HepG2 (cell line): ENCODE measurements at regions not wholly inside any gene's neighbourhood (a gene's known extent, or its start where the extent isn't known, plus 50 kb on each side); places are given as distances from the start of the nearest gene placed in this dataset.

Experiments used
- ATAC-seq: fragments of 200-7000 bp; cut with Tn5 transposase; 3 replicates; pipeline ENCODE4 v1.9.1; 2020; ENCODE audit warnings: mild to moderate bottlenecking, moderate library complexity
- BruUV-seq: library from RNA; stranded (reverse); fragments of 400-500 nt; replicated peaks from 2 replicates; lab custom pipeline; 2021; lab: Mats Ljungman, UMichigan
- CTCF ChIA-PET: fragments of 300-600 bp; formaldehyde crosslinking; extraction: SDS; loops from one replicate; lab custom pipeline; 2021; ENCODE audit warnings: low total read pairs, inconsistent platforms, low intra/inter-chr PET ratio; lab: Yijun Ruan, JAX
- POLR2A ChIA-PET: fragments of 350-600 bp; sonication (Branson Sonifier 250); formaldehyde crosslinking; loops from one replicate; lab custom pipeline; 2020; ENCODE audit warnings: antibody characterized with exemption, inconsistent platforms; lab: Yijun Ruan, JAX
- DNase-seq: peaks from one replicate; pipeline ENCODE4 v3.0.0-alpha.2; 2015; ENCODE audit warnings: low spot score
- FAIRE-seq: peaks from 3 replicates; lab custom pipeline; 2011; peaks lifted over from hg19 to GRCh38; lab: Jason Lieb, UNC
- H2AFZ ChIP-seq: one replicate; pipeline ENCODE4 v1.6.1; 2011; ENCODE audit warnings: low read length, inconsistent platforms
- H3K27ac ChIP-seq: fragments of 300-600 bp; 3 replicates; pipeline ENCODE4 v1.8.0; 2011; ENCODE audit warnings: mixed run types, mild to moderate bottlenecking, mixed read lengths, low read length, inconsistent platforms; ENCODE audit not compliant: insufficient read depth; ENCODE audit errors: extremely low read length
- H3K27me3 ChIP-seq, 2 experiments: fragments of 200-600 bp in 1 of 2; 2 replicates in 1 of 2; 3 replicates in 1 of 2; pipeline versions ENCODE4 v1.6.0 to v1.8.0; 2011; ENCODE audit warnings: low read length in 2 of 2, mild to moderate bottlenecking in 2 of 2, moderate library complexity in 2 of 2, inconsistent platforms in 1 of 2; ENCODE audit not compliant: insufficient read depth in 2 of 2, control insufficient read depth in 1 of 2
- H3K36me3 ChIP-seq, 2 experiments: fragments of 200-600 bp in 1 of 2; replicated peaks in 1 of 2; 2 replicates in 1 of 2; 3 replicates in 1 of 2; pipeline versions ENCODE4 v1.5.1 to v1.8.0; 2011; ENCODE audit warnings: low read length in 2 of 2, inconsistent platforms in 1 of 2; ENCODE audit not compliant: insufficient read depth in 2 of 2, control insufficient read depth in 1 of 2
- H3K4me1 ChIP-seq: 2 replicates; pipeline ENCODE4 v1.5.1; 2012; ENCODE audit warnings: low read length, inconsistent platforms; ENCODE audit not compliant: insufficient read depth
- H3K4me2 ChIP-seq: 2 replicates; pipeline ENCODE4 v1.6.0; 2011; ENCODE audit warnings: low read depth, low read length, inconsistent platforms
- H3K4me3 ChIP-seq, 3 experiments: fragments of 200-600 bp in 1 of 3; sonication (generic), shearing (Covaris generic) in 1 of 3; replicated peaks in 1 of 3; 2 replicates each; pipeline ENCODE4 v1.5.1; 2011 to 2016; ENCODE audit warnings: low read length in 3 of 3, inconsistent platforms in 2 of 3, low read depth in 2 of 3, mild to moderate bottlenecking in 2 of 3, control low read depth in 1 of 3, mixed read lengths in 1 of 3; ENCODE audit not compliant: insufficient read depth in 1 of 3
- H3K79me2 ChIP-seq: one replicate; pipeline ENCODE4 v1.6.1; 2011; ENCODE audit warnings: low read length, inconsistent platforms; ENCODE audit not compliant: insufficient read depth
- H3K9ac ChIP-seq: 2 replicates; pipeline ENCODE4 v1.6.0; 2011; ENCODE audit warnings: mild to moderate bottlenecking, low read depth, low read length, inconsistent platforms; ENCODE audit not compliant: insufficient read depth
- H3K9me3 ChIP-seq: 2 replicates; pipeline ENCODE4 v1.5.1; 2012; ENCODE audit warnings: mild to moderate bottlenecking, low read length
- H4K20me1 ChIP-seq: 2 replicates; pipeline ENCODE4 v1.6.0; 2011; ENCODE audit warnings: inconsistent platforms, mild to moderate bottlenecking, low read length, moderate library complexity; ENCODE audit not compliant: insufficient read depth
- CHD2 ChIP-seq: IDR thresholded peaks from 2 replicates; pipeline ENCODE4 v1.6.1; 2011; ENCODE audit warnings: low read depth, low read length, improper control_type of control experiment
- SOX6 ChIP-seq, 2 experiments: fragments of 450-650 bp in 1 of 2; sonication (generic) in 1 of 2; formaldehyde crosslinking in 1 of 2; IDR thresholded peaks; 2 replicates each; pipeline versions ENCODE4 v1.4.0 to v1.6.1; 2017 to 2020; ENCODE audit warnings: antibody characterized with exemption in 1 of 2, mild to moderate bottlenecking in 1 of 2, missing genetic modification reagents in 1 of 2
- ZNF567 ChIP-seq: sonication (generic); formaldehyde crosslinking; IDR thresholded peaks from 2 replicates; pipeline ENCODE4 v1.8.1; 2023; ENCODE audit warnings: mild to moderate bottlenecking, missing genetic modification reagents, borderline replicate concordance
- ZZZ3 ChIP-seq: sonication (generic); formaldehyde crosslinking; IDR thresholded peaks from 2 replicates; pipeline ENCODE4 v1.4.0; 2020; ENCODE audit warnings: missing genetic modification reagents, mild to moderate bottlenecking, borderline replicate concordance
- WGBS: methylation state at CpG from one replicate; pipeline ENCODE4 v1.1.6; 2017; ENCODE audit warnings: low lambda C conversion rate; 5-methylcytosine and 5-hydroxymethylcytosine counted together
- in situ Hi-C: cut with HindIII; loops from 2 replicates; pipeline ENCODE4 v1.10.0; 2017; ENCODE audit warnings: low pct_unique_long_range_greater_than_20kb; ENCODE audit not compliant: extremely low pct_ligation_motif_present
- intact Hi-C: fragments of 100-400 bp; cut with micrococcal nuclease; formaldehyde crosslinking; loops from one replicate; pipeline ENCODE4 v1.10.0; 2022; ENCODE audit not compliant: unreplicated experiment
- TF ChIP-seq, protein P1 (sequence below): sonication (generic); formaldehyde crosslinking; IDR thresholded peaks from 2 replicates; pipeline ENCODE4 v1.9.0; 2021; ENCODE audit warnings: missing genetic modification reagents, borderline replicate concordance

DNA sequence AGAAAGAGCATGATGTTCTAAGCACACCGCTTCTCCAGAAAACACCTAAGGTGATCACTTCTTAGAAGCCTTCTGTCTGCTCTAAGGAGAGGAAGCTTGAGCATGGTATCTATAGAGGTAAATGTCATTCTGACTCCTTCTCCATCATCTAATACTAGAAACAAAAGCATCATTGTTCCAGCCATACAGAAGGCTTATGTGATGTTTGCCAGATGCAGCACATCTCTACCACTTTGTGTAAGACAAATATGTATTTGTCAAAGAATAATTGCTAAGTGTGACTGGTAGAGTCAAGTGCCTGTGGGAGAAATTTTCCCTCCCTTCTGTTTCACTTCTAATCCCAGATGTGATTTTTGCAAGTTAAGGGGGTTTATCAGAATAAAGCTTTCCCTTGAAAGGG, 217.1 kb downstream of the HS3ST3A1 start (continued):
- TF ChIP-seq ZZZ3 (CRISPR knock-in tag) (no peak), SOX6 (IDR thresholded peaks at IDR 0.05) (no peak), SOX6 (CRISPR knock-in tag; IDR thresholded peaks at IDR 0.05) (peak; percentile 13; the same call in 1 of the 2 replicates)

DNA sequence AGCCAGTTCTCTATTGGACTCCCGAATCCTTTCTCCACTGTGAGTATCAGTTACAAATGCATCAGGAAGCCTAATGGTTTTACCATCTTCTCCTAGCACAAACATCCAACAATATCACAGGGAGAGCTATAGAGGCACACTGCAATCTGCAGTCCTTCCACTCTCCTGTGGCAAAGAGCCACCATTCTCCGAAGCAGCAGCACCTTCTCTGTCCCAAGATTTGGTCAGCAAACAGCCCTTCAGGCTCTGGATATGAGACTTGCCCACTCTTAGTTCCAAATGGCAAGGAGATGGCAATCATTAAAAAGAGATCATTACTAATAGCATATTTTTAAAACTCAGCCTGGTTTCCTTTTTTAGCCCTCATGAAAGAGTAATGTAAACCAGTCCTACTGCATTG, 223.4 kb downstream of the HS3ST3A1 start:
- ChIA-PET POLR2A (no interaction called here), CTCF (no interaction called here)
- 0% methylated on average over 2 of the region's 2 CpGs for WGBS
- Histone ChIP-seq H3K79me2 (no peaks in the 10 kb centered on the region), H4K20me1 (no peaks in the 10 kb centered on the region), H2AFZ (no peak overlapping the region), H3K4me1 (no peaks in the 10 kb centered on the region), H3K4me2 (no peak overlapping the region), H3K27ac (no peak overlapping the region), H3K9ac (no peak overlapping the region), H3K27me3 (no peaks in the 10 kb centered on the region), H3K36me3 (no peaks in the 10 kb centered on the region), H3K4me3 (no peak overlapping the region), H3K9me3 (no peaks in the 10 kb centered on the region)
- in situ Hi-C loops = no loop called here
- DNase-seq (no peak), ATAC-seq (no peak), FAIRE-seq (no peak)
- TF ChIP-seq CHD2 (no peak), ZNF567 (no peak)
- TF ChIP-seq, protein P1, sequence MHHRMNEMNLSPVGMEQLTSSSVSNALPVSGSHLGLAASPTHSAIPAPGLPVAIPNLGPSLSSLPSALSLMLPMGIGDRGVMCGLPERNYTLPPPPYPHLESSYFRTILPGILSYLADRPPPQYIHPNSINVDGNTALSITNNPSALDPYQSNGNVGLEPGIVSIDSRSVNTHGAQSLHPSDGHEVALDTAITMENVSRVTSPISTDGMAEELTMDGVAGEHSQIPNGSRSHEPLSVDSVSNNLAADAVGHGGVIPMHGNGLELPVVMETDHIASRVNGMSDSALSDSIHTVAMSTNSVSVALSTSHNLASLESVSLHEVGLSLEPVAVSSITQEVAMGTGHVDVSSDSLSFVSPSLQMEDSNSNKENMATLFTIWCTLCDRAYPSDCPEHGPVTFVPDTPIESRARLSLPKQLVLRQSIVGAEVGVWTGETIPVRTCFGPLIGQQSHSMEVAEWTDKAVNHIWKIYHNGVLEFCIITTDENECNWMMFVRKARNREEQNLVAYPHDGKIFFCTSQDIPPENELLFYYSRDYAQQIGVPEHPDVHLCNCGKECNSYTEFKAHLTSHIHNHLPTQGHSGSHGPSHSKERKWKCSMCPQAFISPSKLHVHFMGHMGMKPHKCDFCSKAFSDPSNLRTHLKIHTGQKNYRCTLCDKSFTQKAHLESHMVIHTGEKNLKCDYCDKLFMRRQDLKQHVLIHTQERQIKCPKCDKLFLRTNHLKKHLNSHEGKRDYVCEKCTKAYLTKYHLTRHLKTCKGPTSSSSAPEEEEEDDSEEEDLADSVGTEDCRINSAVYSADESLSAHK (CRISPR knock-in tag) = no peak
- intact Hi-C loops = no loop called here
- BruUV-seq = no TSS peak
